ENCODE measurements at regions not wholly inside any gene's neighbourhood (a gene's known extent, or its start where the extent isn't known, plus 50 kb on each side); places are given as distances from the start of the nearest gene placed in this dataset.

DNA sequence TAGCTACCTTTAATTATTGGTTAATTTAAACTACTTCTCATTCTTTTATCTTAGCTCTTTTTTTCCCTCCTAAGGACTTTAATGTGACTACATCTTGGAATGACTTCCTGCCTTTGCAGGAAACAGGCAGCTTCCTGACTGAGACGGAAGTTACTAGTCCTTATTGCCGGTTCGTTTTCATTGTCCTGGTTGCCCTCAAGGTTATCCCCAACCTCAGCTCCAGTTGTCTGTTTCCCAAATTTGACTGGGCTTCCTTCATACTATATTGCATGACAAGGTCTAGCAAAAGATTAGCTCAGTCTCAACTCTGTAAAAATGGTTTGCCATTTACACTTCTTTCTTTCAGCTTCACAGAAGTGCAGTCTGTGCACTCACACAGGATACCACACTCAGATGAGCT, 109.9 kb upstream of the DDX53 start (continued):
- no peak for TF ChIP-seq ZNF426 (tag by site-specific recombination; IDR thresholded peaks at IDR 0.05)
- TF ChIP-seq, protein P1, sequence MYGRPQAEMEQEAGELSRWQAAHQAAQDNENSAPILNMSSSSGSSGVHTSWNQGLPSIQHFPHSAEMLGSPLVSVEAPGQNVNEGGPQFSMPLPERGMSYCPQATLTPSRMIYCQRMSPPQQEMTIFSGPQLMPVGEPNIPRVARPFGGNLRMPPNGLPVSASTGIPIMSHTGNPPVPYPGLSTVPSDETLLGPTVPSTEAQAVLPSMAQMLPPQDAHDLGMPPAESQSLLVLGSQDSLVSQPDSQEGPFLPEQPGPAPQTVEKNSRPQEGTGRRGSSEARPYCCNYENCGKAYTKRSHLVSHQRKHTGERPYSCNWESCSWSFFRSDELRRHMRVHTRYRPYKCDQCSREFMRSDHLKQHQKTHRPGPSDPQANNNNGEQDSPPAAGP (tag by site-specific recombination; IDR thresholded peaks at IDR 0.05) = no peak
- TF ChIP-seq, protein P2, sequence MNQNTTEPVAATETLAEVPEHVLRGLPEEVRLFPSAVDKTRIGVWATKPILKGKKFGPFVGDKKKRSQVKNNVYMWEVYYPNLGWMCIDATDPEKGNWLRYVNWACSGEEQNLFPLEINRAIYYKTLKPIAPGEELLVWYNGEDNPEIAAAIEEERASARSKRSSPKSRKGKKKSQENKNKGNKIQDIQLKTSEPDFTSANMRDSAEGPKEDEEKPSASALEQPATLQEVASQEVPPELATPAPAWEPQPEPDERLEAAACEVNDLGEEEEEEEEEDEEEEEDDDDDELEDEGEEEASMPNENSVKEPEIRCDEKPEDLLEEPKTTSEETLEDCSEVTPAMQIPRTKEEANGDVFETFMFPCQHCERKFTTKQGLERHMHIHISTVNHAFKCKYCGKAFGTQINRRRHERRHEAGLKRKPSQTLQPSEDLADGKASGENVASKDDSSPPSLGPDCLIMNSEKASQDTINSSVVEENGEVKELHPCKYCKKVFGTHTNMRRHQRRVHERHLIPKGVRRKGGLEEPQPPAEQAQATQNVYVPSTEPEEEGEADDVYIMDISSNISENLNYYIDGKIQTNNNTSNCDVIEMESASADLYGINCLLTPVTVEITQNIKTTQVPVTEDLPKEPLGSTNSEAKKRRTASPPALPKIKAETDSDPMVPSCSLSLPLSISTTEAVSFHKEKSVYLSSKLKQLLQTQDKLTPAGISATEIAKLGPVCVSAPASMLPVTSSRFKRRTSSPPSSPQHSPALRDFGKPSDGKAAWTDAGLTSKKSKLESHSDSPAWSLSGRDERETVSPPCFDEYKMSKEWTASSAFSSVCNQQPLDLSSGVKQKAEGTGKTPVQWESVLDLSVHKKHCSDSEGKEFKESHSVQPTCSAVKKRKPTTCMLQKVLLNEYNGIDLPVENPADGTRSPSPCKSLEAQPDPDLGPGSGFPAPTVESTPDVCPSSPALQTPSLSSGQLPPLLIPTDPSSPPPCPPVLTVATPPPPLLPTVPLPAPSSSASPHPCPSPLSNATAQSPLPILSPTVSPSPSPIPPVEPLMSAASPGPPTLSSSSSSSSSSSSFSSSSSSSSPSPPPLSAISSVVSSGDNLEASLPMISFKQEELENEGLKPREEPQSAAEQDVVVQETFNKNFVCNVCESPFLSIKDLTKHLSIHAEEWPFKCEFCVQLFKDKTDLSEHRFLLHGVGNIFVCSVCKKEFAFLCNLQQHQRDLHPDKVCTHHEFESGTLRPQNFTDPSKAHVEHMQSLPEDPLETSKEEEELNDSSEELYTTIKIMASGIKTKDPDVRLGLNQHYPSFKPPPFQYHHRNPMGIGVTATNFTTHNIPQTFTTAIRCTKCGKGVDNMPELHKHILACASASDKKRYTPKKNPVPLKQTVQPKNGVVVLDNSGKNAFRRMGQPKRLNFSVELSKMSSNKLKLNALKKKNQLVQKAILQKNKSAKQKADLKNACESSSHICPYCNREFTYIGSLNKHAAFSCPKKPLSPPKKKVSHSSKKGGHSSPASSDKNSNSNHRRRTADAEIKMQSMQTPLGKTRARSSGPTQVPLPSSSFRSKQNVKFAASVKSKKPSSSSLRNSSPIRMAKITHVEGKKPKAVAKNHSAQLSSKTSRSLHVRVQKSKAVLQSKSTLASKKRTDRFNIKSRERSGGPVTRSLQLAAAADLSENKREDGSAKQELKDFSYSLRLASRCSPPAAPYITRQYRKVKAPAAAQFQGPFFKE (tag by site-specific recombination; IDR thresholded peaks at IDR 0.05; ENCODE audit: borderline replicate concordance) = no peak
- no peak for TF ChIP-seq ZNF214 (tag by site-specific recombination; IDR thresholded peaks at IDR 0.05; ENCODE audit: borderline replicate concordance)

DNA sequence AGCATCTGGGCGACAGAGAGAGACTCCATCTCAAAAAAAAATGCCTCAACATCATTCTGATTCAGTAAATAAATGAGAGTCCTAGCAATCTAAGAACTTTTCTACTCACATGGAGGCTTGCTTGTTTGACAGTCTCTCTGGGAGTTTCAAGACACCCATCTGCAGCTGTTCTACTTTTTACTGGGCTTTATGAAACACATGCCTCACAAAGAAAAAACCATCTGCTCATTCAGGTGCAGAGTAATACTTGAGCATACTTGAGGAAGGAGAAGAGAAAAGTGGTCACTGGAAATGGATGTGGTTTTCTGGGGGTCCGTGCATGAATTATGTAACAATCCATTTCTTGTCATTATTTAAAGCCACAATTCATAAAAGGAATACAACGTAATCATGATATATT, 87.1 kb upstream of the DDX53 start:
- POLR2A ChIA-PET = no interaction called here

DNA sequence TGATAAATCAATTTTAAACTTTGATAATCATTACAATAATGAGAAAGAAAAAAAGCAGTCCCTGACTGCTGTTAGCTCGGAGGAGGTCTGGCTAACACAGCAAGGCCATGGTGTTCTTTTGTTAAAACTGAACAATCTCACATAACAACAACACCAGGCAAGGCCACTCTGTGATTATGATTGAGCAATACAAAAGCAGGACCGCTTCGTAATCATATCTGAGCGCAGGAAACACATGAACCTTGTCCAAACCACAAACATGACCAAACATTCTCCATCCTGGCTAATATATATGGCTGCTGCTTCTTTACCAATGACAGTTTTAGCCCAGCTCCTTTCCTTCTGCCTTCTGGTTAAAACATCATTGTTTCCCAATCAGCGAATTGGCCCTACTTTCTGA, 76.8 kb upstream of the DDX53 start:
- TF ChIP-seq, protein P3, sequence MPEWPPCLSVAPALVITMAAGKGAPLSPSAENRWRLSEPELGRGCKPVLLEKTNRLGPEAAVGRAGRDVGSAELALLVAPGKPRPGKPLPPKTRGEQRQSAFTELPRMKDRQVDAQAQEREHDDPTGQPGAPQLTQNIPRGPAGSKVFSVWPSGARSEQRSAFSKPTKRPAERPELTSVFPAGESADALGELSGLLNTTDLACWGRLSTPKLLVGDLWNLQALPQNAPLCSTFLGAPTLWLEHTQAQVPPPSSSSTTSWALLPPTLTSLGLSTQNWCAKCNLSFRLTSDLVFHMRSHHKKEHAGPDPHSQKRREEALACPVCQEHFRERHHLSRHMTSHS (tag by site-specific recombination; IDR thresholded peaks at IDR 0.05) = no peak
- TF ChIP-seq, protein P4, sequence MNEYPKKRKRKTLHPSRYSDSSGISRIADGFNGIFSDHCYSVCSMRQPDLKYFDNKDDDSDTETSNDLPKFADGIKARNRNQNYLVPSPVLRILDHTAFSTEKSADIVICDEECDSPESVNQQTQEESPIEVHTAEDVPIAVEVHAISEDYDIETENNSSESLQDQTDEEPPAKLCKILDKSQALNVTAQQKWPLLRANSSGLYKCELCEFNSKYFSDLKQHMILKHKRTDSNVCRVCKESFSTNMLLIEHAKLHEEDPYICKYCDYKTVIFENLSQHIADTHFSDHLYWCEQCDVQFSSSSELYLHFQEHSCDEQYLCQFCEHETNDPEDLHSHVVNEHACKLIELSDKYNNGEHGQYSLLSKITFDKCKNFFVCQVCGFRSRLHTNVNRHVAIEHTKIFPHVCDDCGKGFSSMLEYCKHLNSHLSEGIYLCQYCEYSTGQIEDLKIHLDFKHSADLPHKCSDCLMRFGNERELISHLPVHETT (tag by site-specific recombination; IDR thresholded peaks at IDR 0.05) = no peak
- TF ChIP-seq ZNF510 (tag by site-specific recombination; IDR thresholded peaks at IDR 0.05; ENCODE audit: insufficient replicate concordance) (no peak), ZNF571 (tag by site-specific recombination; IDR thresholded peaks at IDR 0.05) (no peak)
- ChIA-PET CTCF (no interaction called here), POLR2A (no interaction called here)
- H3K4me3 ChIP-seq (ENCODE audit: low read depth, low read length) = no peak overlapping the region
- no peaks in the 10 kb centered on the region for H3K9me3 ChIP-seq (ENCODE audit: control insufficient read depth, insufficient read depth, low read depth, low read length)
- H3K36me3 ChIP-seq (ENCODE audit: control insufficient read depth in 2 of 2, insufficient read depth in 1 of 2, low read length in 2 of 2) = no peaks in the 10 kb centered on the region
- no peaks in the 10 kb centered on the region for H3K4me1 ChIP-seq (ENCODE audit: control insufficient read depth, insufficient read depth, low read length)
- no peak overlapping the region for H3K27ac ChIP-seq (ENCODE audit: extremely low read depth, low read depth, low read length)

More for the DNA sequence above, 87.1 kb upstream of the DDX53 start:
- Histone ChIP-seq H3K36me3 (ENCODE audit: control insufficient read depth in 2 of 2, insufficient read depth in 1 of 2, low read length in 2 of 2) (no peaks in the 10 kb centered on the region), H3K4me3 (ENCODE audit: low read depth, low read length) (no peak overlapping the region), H3K4me1 (ENCODE audit: control insufficient read depth, insufficient read depth, low read length) (no peaks in the 10 kb centered on the region), H3K27ac (ENCODE audit: extremely low read depth, low read depth, low read length) (no peak overlapping the region), H3K9me3 (ENCODE audit: control insufficient read depth, insufficient read depth, low read depth, low read length) (no peaks in the 10 kb centered on the region)
- CTCF ChIA-PET = no interaction called here
- no peak for TF ChIP-seq GLIS1 (tag by site-specific recombination; IDR thresholded peaks at IDR 0.05)
- no peak for TF ChIP-seq ZNF211 (tag by site-specific recombination; IDR thresholded peaks at IDR 0.05; ENCODE audit: low read depth)
- TF ChIP-seq SCRT1 (tag by site-specific recombination; IDR thresholded peaks at IDR 0.05; ENCODE audit: borderline replicate concordance) = no peak
- TF ChIP-seq ZNF558 (tag by site-specific recombination; IDR thresholded peaks at IDR 0.05) = no peak
- TF ChIP-seq GLI4 (tag by site-specific recombination; IDR thresholded peaks at IDR 0.05) = no peak
- TF ChIP-seq ZNF670 (tag by site-specific recombination; IDR thresholded peaks at IDR 0.05; ENCODE audit: low read depth) = no peak
- TF ChIP-seq SP2 (tag by site-specific recombination; IDR thresholded peaks at IDR 0.05) = no peak
- TF ChIP-seq ZNF791 (tag by site-specific recombination; IDR thresholded peaks at IDR 0.05) = no peak

All from HEK293 (cell line).